ENCODE measurements at regions not wholly inside any gene's neighbourhood (a gene's known extent, or its start where the extent isn't known, plus 50 kb on each side); places are given as distances from the start of the nearest gene placed in this dataset.

DNA sequence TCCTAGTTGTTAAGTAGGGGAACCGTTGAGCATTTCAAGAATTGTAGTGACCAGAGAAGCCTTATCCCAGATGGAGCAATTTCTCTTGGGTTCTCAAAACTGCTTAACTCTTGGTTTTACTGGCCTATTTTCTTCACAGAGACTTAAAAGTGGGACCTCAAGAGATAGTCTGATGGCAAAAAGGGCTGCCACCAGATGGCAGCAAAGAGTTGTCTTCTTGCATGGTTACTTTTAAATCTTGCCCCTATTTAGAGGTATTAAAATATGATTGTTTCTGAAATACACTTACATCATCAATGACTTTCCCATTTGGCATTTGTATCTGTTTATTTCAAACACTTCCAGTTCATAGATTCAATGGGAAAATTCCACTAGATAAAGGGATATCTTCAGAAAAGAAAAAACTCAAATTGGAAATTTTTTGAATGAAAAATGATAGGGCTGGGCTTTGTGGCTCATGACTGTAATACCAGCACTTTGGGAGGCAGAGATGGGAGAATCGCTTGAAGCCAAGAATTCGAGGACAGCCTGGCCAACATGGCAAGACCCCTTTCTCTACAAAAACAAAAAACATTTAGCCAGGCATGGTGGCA is 69.9 kb upstream of the CNTN1 start:
- DNase-seq = no peak

- no peak for DNase-seq
These were observed 60.1 kb upstream of the CNTN1 start for GRCh38 chr12:40632171-40632570.

DNA sequence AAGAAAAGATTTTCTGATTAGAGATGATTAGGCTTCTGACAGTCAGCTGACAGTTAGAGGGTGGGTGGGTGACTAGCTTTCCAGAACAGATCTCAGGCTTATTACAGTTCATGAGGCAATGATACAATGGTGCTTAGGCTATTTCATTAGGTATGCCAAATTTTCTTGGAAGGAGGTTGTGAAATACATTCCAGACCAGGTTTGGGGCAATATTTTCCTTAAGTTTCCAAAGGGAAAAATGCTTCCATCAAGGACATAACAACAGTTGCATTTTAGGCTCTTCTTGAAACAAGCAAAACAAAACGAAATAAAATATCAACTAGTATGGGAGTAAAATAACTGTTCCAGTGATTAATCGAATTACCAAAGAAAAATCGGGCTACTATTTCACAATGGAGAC is 59.3 kb upstream of the CNTN1 start:
- no peak for DNase-seq

GRCh38 chr12:40634517-40635131 is 57.6 kb upstream of the CNTN1 start:
- DNase-seq = no peak

DNA sequence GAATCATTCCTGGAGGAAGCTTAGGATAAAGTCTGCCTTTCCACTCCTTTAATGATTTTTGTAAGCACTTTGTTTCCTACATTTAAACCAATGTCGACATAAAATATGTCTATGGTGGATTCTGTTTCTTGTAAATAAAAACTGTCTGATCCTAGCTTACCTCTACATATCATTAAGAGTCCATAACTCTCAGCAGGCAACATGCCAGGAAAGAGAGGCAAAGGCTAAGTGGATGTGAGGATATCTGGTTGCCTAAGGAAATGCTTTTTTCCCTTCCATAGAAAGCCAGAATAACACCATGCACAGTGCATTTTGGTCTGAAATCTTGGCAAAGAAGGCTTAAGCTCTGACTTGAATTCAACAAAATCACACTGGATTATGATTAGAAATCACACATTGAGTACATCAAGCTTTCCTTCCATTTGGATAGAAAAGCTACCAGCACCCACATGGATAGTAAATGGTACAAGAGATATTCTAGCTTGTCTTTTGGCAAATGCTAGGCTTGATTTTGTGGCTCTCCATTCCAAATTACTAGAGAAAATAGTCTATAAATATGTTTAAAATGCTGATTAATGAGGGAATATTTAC is 57.0 kb upstream of the CNTN1 start:
- no peak for DNase-seq

Data from NCI-H748 treated with DMSO at 0.1 percent for 48 hours (cell line).